PC-9 (cell line): ENCODE measurements at regions not wholly inside any gene's neighbourhood (a gene's known extent, or its start where the extent isn't known, plus 50 kb on each side); places are given as distances from the start of the nearest gene placed in this dataset.

Source experiments
- BruUV-seq: library from RNA; stranded (reverse); fragments of 400-500 nt; replicated peaks from 2 replicates; lab custom pipeline; 2021; lab: Mats Ljungman, UMichigan
- CTCF ChIA-PET: fragments of 300-600 bp; sonication (Branson Sonifier 250); formaldehyde crosslinking; loops from one replicate; lab custom pipeline; 2022; ENCODE audit warnings: antibody characterized with exemption; lab: Charles Lee
- POLR2A ChIA-PET: fragments of 300-600 bp; sonication (Branson Sonifier 250); formaldehyde crosslinking; loops from one replicate; lab custom pipeline; 2022; ENCODE audit warnings: antibody characterized with exemption; ENCODE audit not compliant: unreplicated experiment; lab: Charles Lee
- DNase-seq, 2 experiments: peaks; one replicate each; pipeline versions ENCODE4 v3.0.0 to v3.0.0-alpha.2; 2015 to 2022; ENCODE audit warnings: mixed read lengths in 1 of 2
- H2AFZ ChIP-seq: fragments of 200-600 bp; sonication (generic); 2 replicates; pipeline ENCODE4 v1.8.1; 2017; ENCODE audit warnings: antibody characterized with exemption
- H3F3A ChIP-seq: fragments of 200-600 bp; sonication (generic); 2 replicates; pipeline ENCODE4 v1.8.1; 2017; ENCODE audit warnings: antibody characterized with exemption, mild to moderate bottlenecking, low read depth; ENCODE audit not compliant: insufficient read depth
- H3K27ac ChIP-seq: fragments of 200-600 bp; sonication (generic); 2 replicates; pipeline ENCODE4 v1.6.1; 2016; ENCODE audit warnings: mixed run types
- H3K27me3 ChIP-seq: fragments of 200-600 bp; sonication (generic); 2 replicates; pipeline ENCODE4 v1.6.1; 2016; ENCODE audit warnings: low read depth, mixed run types; ENCODE audit not compliant: insufficient read depth
- H3K36me3 ChIP-seq: fragments of 200-600 bp; sonication (generic); 2 replicates; pipeline ENCODE4 v1.6.1; 2016; ENCODE audit warnings: low read depth, mixed run types
- H3K4me1 ChIP-seq: fragments of 200-600 bp; sonication (generic); replicated peaks from 2 replicates; pipeline ENCODE4 v1.6.1; 2016; ENCODE audit warnings: mixed run types; ENCODE audit not compliant: insufficient read depth
- H3K4me2 ChIP-seq: fragments of 200-600 bp; sonication (generic); 2 replicates; pipeline ENCODE4 v1.6.1; 2017; ENCODE audit warnings: mixed run types
- H3K4me3 ChIP-seq: fragments of 200-600 bp; sonication (generic); 2 replicates; pipeline ENCODE4 v1.6.1; 2016; ENCODE audit warnings: mixed run types
- H3K79me2 ChIP-seq: fragments of 200-600 bp; sonication (generic); 2 replicates; pipeline ENCODE4 v1.6.1; 2017; ENCODE audit warnings: low read depth, mixed run types
- H3K9me2 ChIP-seq: fragments of 200-600 bp; sonication (generic); 2 replicates; pipeline ENCODE4 v1.8.1; 2017; ENCODE audit warnings: mild to moderate bottlenecking; ENCODE audit not compliant: insufficient read depth
- H3K9me3 ChIP-seq: fragments of 200-600 bp; sonication (generic); 2 replicates; pipeline ENCODE4 v1.8.1; 2016; ENCODE audit warnings: low read depth; ENCODE audit not compliant: insufficient read depth
- H4K20me1 ChIP-seq: fragments of 200-600 bp; sonication (generic); 2 replicates; pipeline ENCODE4 v1.8.1; 2017; ENCODE audit not compliant: insufficient read depth
- EZH2 ChIP-seq: fragments of 200-600 bp; sonication (generic); IDR thresholded peaks from 2 replicates; pipeline ENCODE4 v1.8.0; 2017; ENCODE audit warnings: antibody characterized with exemption, low read depth
- intact Hi-C: fragments of 100-400 bp; cut with micrococcal nuclease; formaldehyde crosslinking; loops from one replicate; pipeline ENCODE4 v1.10.0; 2022; ENCODE audit not compliant: unreplicated experiment
- TF ChIP-seq, protein P1 (sequence below): fragments of 200-600 bp; sonication (generic); conservative IDR thresholded peaks from 2 replicates; pipeline ENCODE4 v1.6.1; 2017; ENCODE audit warnings: mixed run types, antibody characterized with exemption, mild to moderate bottlenecking, moderate library complexity

DNA sequence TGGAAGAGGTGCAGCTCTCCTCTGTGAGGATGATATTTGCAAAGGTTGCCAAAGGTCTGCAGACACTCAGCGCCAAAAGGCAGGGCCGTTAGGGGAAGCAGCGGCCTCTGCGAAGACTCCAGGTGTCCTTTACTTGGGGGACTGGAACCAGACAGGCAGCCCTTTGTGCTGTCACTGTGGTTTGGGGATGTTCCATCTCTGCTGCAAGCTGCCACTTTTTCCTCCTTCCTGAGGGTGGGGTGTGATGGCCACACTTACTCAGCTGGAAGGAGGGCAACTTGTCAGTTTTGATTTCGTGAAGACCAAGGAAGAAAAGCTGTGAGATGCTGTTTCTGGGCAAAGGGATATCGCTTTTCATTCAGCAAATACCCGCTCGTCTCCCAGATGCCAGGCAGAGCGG, 96.5 kb upstream of the PRR5 start:
- Histone ChIP-seq H3F3A (no peaks in the 10 kb centered on the region), H3K9me2 (no peaks in the 10 kb centered on the region), H3K4me2 (no peak overlapping the region), H3K27me3 (peaks cover 33% of the 10 kb centered on the region), H3K4me3 (no peak overlapping the region), H3K27ac (no peak overlapping the region), H4K20me1 (no peaks in the 10 kb centered on the region), H3K9me3 (no peaks in the 10 kb centered on the region; the same call in 1 of the 2 replicates), H3K4me1 (no peaks in the 10 kb centered on the region), H2AFZ (no peak overlapping the region), H3K36me3 (no peaks in the 10 kb centered on the region), H3K79me2 (no peaks in the 10 kb centered on the region)
- TF ChIP-seq, protein P1, sequence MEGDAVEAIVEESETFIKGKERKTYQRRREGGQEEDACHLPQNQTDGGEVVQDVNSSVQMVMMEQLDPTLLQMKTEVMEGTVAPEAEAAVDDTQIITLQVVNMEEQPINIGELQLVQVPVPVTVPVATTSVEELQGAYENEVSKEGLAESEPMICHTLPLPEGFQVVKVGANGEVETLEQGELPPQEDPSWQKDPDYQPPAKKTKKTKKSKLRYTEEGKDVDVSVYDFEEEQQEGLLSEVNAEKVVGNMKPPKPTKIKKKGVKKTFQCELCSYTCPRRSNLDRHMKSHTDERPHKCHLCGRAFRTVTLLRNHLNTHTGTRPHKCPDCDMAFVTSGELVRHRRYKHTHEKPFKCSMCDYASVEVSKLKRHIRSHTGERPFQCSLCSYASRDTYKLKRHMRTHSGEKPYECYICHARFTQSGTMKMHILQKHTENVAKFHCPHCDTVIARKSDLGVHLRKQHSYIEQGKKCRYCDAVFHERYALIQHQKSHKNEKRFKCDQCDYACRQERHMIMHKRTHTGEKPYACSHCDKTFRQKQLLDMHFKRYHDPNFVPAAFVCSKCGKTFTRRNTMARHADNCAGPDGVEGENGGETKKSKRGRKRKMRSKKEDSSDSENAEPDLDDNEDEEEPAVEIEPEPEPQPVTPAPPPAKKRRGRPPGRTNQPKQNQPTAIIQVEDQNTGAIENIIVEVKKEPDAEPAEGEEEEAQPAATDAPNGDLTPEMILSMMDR = no peak
- TF ChIP-seq EZH2 = no peak
- no peak for DNase-seq
- ChIA-PET POLR2A (no interaction called here), CTCF (no interaction called here)
- no TSS peak for BruUV-seq
- intact Hi-C loops = no loop called here

DNA sequence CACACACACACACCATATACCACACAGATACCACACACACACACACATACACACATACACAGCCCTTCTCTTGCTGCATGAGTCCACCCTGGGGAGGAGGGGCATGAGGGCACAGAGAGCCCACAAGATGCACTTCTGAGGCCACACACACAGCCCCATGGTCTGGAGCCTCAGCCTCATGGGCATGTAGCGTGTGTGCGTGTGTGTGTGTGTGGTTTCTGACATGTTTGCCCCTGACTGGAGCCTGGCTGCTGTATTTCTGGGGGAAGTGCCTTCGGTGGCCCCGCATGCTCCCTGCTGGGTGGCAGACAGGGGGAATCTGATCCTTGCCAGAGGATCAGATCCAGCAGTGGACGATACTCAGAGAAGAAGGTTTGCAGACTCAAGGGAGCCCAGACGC, 97.0 kb upstream of the PRR5 start:
- ChIA-PET POLR2A (no interaction called here), CTCF (no interaction called here)
- no peak for TF ChIP-seq EZH2
- TF ChIP-seq, protein P1 = no peak
- Histone ChIP-seq H3K27ac (no peak overlapping the region), H3K27me3 (peaks cover 33% of the 10 kb centered on the region), H3K9me2 (no peaks in the 10 kb centered on the region), H3K4me1 (no peaks in the 10 kb centered on the region), H3K79me2 (no peaks in the 10 kb centered on the region), H2AFZ (no peak overlapping the region), H3K4me2 (no peak overlapping the region), H3F3A (no peaks in the 10 kb centered on the region), H3K36me3 (no peaks in the 10 kb centered on the region), H3K9me3 (no peaks in the 10 kb centered on the region), H4K20me1 (no peaks in the 10 kb centered on the region), H3K4me3 (no peak overlapping the region)
- no peak for DNase-seq
- no TSS peak for BruUV-seq
- intact Hi-C loops = no loop called here

DNA sequence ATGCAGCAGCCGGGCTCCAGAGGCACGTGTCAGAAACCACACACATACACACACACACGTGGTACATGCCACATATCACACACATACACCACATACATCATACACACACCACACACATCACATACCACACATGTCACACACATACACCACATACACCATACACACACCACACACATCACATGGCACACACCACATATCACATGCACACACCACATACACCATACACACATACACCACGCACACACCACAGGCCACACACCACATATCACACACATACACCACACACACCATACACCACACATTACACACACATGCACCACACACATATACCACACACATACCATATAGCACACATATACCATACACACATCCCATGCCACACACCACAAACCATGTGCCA, 97.5 kb upstream of the PRR5 start:
- no TSS peak for BruUV-seq
- Histone ChIP-seq H3K9me3 (no peaks in the 10 kb centered on the region), H3K27ac (no peak overlapping the region), H3K4me1 (no peaks in the 10 kb centered on the region), H2AFZ (no peak overlapping the region), H3K79me2 (no peaks in the 10 kb centered on the region), H3K4me3 (no peak overlapping the region), H4K20me1 (no peaks in the 10 kb centered on the region), H3K9me2 (no peaks in the 10 kb centered on the region), H3F3A (no peaks in the 10 kb centered on the region), H3K36me3 (no peaks in the 10 kb centered on the region), H3K27me3 (peaks cover 33% of the 10 kb centered on the region), H3K4me2 (no peak overlapping the region)
- TF ChIP-seq, protein P1 = no peak
- TF ChIP-seq EZH2 = no peak
- ChIA-PET CTCF (no interaction called here), POLR2A (no interaction called here)
- intact Hi-C loops = no loop called here
- DNase-seq = no peak
